Loucy (cell line): ENCODE measurements at regions not wholly inside any gene's neighbourhood (a gene's known extent, or its start where the extent isn't known, plus 50 kb on each side); places are given as distances from the start of the nearest gene placed in this dataset.

ENCODE experiments used
- CTCF ChIP-seq: fragments of 200-600 bp; sonication (generic); conservative IDR thresholded peaks from 2 replicates; pipeline ENCODE4 v1.5.1; 2014; ENCODE audit warnings: mild to moderate bottlenecking, antibody characterized with exemption, low read length
- EZH2phosphoT487 ChIP-seq: fragments of 200-600 bp; IDR thresholded peaks from 2 replicates; pipeline ENCODE4 v1.6.1; 2018; ENCODE audit warnings: antibody characterized with exemption, mild to moderate bottlenecking, moderate library complexity, borderline replicate concordance

DNA sequence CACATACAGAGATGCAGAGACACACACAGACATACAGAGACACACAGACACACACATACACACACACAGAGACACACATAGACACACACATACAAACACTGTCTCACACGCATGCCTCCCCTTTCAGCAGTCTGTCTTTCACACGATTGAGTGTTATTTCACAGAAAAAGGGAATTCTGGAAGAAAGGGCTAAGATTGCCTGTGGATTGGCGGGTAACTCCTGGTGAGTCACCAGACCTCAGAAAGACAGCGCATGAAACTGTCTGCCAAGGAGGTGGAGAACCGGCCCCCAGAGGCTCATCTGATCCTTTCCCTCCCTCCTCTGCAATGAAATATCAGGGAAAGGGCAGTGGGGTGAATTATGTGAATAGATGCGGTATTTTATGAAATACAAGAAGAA is 127.2 kb upstream of the GSC start:
- TF ChIP-seq CTCF (no peak), EZH2phosphoT487 (no peak)
